BJ (cell line): ENCODE measurements at regions not wholly inside any gene's neighbourhood (a gene's known extent, or its start where the extent isn't known, plus 50 kb on each side); places are given as distances from the start of the nearest gene placed in this dataset.

Experiments used
- CTCF ChIA-PET: fragments of 350-600 bp; formaldehyde crosslinking; extraction: SDS; loops from one replicate; lab custom pipeline; 2021; ENCODE audit warnings: antibody characterized with exemption, inconsistent platforms; lab: Yijun Ruan, JAX
- POLR2A ChIA-PET: fragments of 300-600 bp; sonication (Branson Sonifier 250); formaldehyde crosslinking; extraction: SDS; loops from one replicate; lab custom pipeline; 2021; ENCODE audit warnings: antibody characterized with exemption; lab: Charles Lee
- DNase-seq: peaks from one replicate; pipeline ENCODE4 v3.0.0-alpha.2; 2011; ENCODE audit warnings: low read depth
- H3K27me3 ChIP-seq: 2 replicates; pipeline ENCODE4 v1.6.0; 2011; ENCODE audit warnings: low read length; ENCODE audit not compliant: control insufficient read depth, insufficient read depth
- H3K36me3 ChIP-seq: 2 replicates; pipeline ENCODE4 v1.5.1; 2011; ENCODE audit warnings: low read length; ENCODE audit not compliant: control insufficient read depth, insufficient read depth
- H3K4me3 ChIP-seq: 2 replicates; pipeline ENCODE4 v1.5.1; 2011; ENCODE audit warnings: low read depth, mild to moderate bottlenecking, control low read depth, low read length
- TF ChIP-seq, protein P1 (sequence below): IDR thresholded peaks from 2 replicates; pipeline ENCODE4 v1.5.1; 2011; ENCODE audit warnings: low read depth, mild to moderate bottlenecking, control low read depth, inconsistent platforms, low read length, moderate library complexity; ENCODE audit not compliant: insufficient read depth

DNA sequence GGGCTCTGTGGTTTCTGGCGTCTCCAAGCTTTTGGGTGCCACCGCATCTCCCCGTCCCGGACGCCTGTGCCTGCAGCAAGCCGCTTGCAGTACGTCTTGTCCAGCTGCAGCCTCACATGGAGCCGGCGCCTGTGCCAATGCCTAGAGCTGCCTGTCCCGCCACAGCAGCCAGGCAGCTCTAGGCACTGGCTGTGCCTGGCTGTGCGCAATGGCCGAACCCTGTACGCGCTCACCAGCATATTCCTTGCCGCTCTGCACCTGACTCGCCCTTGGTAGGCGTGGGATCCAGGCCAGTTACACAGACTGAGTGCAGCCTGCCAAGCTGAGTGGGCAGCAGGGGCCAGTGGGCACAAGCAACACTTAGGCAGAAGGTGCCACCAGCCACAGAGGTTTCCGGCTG is 381.2 kb upstream of the SORCS1 start:
- no peak for DNase-seq
- no peak overlapping the region for H3K4me3 ChIP-seq
- ChIA-PET POLR2A (no interaction called here), CTCF (no interaction called here)
- H3K27me3 ChIP-seq = no peaks in the 10 kb centered on the region
- no peaks in the 10 kb centered on the region for H3K36me3 ChIP-seq
- TF ChIP-seq, protein P1, sequence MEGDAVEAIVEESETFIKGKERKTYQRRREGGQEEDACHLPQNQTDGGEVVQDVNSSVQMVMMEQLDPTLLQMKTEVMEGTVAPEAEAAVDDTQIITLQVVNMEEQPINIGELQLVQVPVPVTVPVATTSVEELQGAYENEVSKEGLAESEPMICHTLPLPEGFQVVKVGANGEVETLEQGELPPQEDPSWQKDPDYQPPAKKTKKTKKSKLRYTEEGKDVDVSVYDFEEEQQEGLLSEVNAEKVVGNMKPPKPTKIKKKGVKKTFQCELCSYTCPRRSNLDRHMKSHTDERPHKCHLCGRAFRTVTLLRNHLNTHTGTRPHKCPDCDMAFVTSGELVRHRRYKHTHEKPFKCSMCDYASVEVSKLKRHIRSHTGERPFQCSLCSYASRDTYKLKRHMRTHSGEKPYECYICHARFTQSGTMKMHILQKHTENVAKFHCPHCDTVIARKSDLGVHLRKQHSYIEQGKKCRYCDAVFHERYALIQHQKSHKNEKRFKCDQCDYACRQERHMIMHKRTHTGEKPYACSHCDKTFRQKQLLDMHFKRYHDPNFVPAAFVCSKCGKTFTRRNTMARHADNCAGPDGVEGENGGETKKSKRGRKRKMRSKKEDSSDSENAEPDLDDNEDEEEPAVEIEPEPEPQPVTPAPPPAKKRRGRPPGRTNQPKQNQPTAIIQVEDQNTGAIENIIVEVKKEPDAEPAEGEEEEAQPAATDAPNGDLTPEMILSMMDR = no peak

DNA sequence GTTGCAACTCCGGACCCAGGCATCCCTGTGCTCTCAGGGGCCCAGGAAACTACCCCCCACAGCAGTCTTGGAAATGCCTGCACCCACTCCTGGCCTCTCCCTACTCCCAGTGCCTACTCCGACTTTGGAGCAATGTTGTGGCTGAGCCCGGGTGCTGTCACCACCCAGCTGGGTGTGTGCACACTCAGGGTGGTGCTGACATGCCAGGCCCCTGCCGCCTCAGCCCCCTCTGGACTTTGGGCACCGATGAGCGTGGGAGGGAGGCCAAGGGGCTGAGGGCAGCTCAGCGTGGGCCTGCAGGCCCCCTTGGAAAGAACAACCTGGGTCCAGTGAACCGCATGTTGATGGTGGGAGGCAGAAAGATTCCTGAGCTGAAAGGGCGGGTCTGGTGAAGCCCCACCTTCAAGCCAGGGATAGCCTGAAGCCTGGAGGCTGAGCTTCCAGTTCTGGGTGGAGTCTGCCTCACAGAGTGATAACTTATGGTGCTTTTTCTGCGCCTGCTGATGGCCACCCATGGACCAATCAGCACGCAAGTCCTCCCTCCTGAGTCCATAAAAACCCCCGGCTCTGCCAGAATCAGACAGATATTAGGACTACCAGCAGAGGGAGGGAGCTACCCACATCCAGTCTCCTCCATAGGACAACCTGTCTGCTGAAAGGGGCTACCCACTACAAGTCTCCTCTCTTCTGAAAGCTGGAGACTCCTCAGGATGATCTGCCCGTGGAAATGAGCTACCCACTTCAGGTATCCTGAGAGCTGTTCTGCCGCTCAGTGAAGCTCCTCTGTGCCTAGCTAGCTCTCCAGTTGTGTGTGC is 380.4 kb upstream of the SORCS1 start:
- Histone ChIP-seq H3K4me3 (no peak overlapping the region), H3K27me3 (no peaks in the 10 kb centered on the region), H3K36me3 (no peaks in the 10 kb centered on the region)
- CTCF ChIA-PET = no interaction called here
- POLR2A ChIA-PET = no interaction called here
- no peak for DNase-seq
- TF ChIP-seq, protein P1 = no peak

DNA sequence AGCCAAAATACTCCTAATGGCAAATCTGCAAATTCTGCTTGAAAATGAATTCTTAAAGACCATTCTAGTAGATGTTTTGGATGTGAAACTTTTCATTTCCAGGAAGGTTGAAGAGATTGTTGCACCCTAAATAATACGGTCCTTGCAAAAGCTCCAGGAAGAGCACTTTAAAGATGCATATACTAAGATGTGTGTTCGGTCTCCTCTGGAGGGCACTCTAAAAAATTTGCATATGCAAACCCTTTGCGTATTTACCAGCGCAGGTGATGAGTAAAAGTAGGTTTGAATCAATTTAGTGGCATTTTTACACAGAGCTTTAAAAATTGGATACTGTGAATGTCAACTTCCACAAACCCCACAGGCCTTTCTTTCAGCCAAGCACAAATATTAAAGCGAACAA is 378.1 kb upstream of the SORCS1 start:
- ChIA-PET POLR2A (no interaction called here), CTCF (no interaction called here)
- no peaks in the 10 kb centered on the region for H3K27me3 ChIP-seq
- TF ChIP-seq, protein P1 = no peak
- H3K4me3 ChIP-seq = no peak overlapping the region
- no peak for DNase-seq
- H3K36me3 ChIP-seq = no peaks in the 10 kb centered on the region

DNA sequence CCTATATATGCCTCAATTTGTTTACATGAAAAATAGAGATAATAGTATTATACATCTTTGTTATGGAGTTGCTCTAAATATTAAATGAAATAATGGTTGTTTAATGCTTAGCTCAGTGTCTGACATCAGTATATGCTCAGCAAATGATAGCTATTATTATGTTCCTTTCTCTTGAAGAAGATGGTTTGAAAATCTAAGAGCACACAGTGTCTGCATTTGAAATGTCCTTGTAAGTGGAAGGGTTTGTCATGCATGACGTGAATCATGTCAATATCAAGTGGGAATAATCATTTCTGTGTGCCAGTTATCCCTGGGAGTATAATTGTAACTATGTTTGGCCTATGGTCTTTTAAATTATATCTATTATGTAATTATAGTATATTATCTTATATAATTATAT is 377.5 kb upstream of the SORCS1 start:
- DNase-seq = no peak
- POLR2A ChIA-PET = no interaction called here
- CTCF ChIA-PET = no interaction called here
- no peaks in the 10 kb centered on the region for H3K36me3 ChIP-seq
- H3K4me3 ChIP-seq = no peak overlapping the region
- no peaks in the 10 kb centered on the region for H3K27me3 ChIP-seq
- TF ChIP-seq, protein P1 = no peak

DNA sequence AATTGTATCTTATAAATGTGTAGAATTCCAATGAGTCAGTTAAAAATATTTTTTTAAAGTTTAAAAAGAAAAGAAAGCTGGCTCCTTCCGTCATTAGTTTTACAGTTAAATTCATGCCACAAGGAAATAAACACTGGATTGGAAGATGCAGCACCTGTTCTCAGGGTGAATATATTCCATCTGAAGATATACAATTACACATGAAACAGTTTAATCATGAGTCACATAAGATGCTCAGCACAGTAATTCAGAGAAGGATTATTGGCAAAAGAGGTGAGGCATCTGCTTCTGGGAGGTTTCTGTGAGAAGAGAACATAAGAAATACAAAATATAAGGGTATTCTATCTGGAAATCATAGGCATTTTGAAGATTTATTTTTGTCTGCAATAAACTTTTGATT is 376.5 kb upstream of the SORCS1 start:
- H3K36me3 ChIP-seq = no peaks in the 10 kb centered on the region
- ChIA-PET CTCF (no interaction called here), POLR2A (no interaction called here)
- no peak overlapping the region for H3K4me3 ChIP-seq
- TF ChIP-seq, protein P1 = no peak
- no peaks in the 10 kb centered on the region for H3K27me3 ChIP-seq
- no peak for DNase-seq
